ENCODE measurements at regions not wholly inside any gene's neighbourhood (a gene's known extent, or its start where the extent isn't known, plus 50 kb on each side); places are given as distances from the start of the nearest gene placed in this dataset.

GRCh38 chr15:36499412-36500389, 79.7 kb upstream of the CDIN1 start:
- Histone ChIP-seq H3K9me1 (ENCODE audit: insufficient read depth, low read length) (no peaks in the 10 kb centered on the region), H3K4me2 (ENCODE audit: low read depth, low read length) (peak overlapping the region; percentile 20; the same call in 1 of the 2 replicates), H2AK9ac (replicated peaks; ENCODE audit: low read depth, low read length, poor library complexity) (no peak overlapping the region), H3K27me3 (ENCODE audit: control insufficient read depth, insufficient read depth, low read length) (no peaks in the 10 kb centered on the region), H3K9ac (ENCODE audit: low read depth, low read length) (no peak overlapping the region), H2AK5ac (ENCODE audit: low read depth, low read length) (no peak overlapping the region), H4K20me1 (ENCODE audit: insufficient read depth, low read length) (no peaks in the 10 kb centered on the region), H2BK15ac (ENCODE audit: low read depth, low read length) (peak overlapping the region; percentile 16; the same call in 1 of the 3 replicates), H2BK20ac (ENCODE audit: low read depth, low read length) (peak overlapping the region; percentile 83), H3K79me1 (ENCODE audit: low read depth in 1 of 2, low read length in 2 of 2) (no peaks in the 10 kb centered on the region), H3K56ac (ENCODE audit: extremely low read depth, insufficient read depth, low read length) (no peak overlapping the region), H4K8ac (ENCODE audit: low read depth in 2 of 2, low read length in 2 of 2) (peak overlapping the region in 1 of 2 experiments; percentile 85; a peak in 2 of 4 replicates), H3K9me3 (ENCODE audit: control insufficient read depth, insufficient read depth, low read length) (no peaks in the 10 kb centered on the region), H3K27ac (ENCODE audit: insufficient read depth, low read length) (peak overlapping the region; percentile 78), H3K4me3 (ENCODE audit: insufficient read depth, low read depth, low read length) (no peak overlapping the region), H2BK120ac (ENCODE audit: low read depth, low read length) (peak overlapping the region; percentile 85), H3K4ac (ENCODE audit: low read depth, low read length) (peak overlapping the region; percentile 45; the same call in 1 of the 2 replicates), H2AFZ (replicated peaks; ENCODE audit: low read length, poor library complexity) (no peak overlapping the region), H3K23ac (ENCODE audit: low read depth, low read length) (no peak overlapping the region; the same call in 1 of the 2 replicates), H3K4me1 (ENCODE audit: control insufficient read depth, insufficient read depth, low read length) (peaks cover 4% of the 10 kb centered on the region), H2BK5ac (ENCODE audit: low read depth, low read length, poor library complexity, severe bottlenecking) (peak overlapping the region; percentile 77), H4K5ac (ENCODE audit: low read depth, low read length) (peak overlapping the region; percentile 2; the same call in 1 of the 2 replicates), H4K91ac (ENCODE audit: insufficient read depth, low read depth, low read length) (no peak overlapping the region), H3K14ac (replicated peaks; ENCODE audit: low read depth, low read length) (peak overlapping the region; percentile 38; the same call in 1 of the 2 replicates), H3K18ac (ENCODE audit: low read depth, low read length) (peak overlapping the region; percentile 76; the same call in 1 of the 2 replicates), H3K36me3 (ENCODE audit: control insufficient read depth, insufficient read depth, low read length) (no peaks in the 10 kb centered on the region)
- dilution Hi-C loops (cut with HindIII; ENCODE audit: low sequenced_read_pairs, unreplicated experiment) = no loop called here
- 100% methylated on average over 1 of the region's 6 CpGs; no CpG with 5 or more reads in 1 of the 2 experiments for WGBS, 2 experiments (ENCODE audit: extremely low coverage in 2 of 2, insufficient read length in 1 of 2)
- in situ Hi-C loops (cut with MboI; ENCODE audit: low sequenced_read_pairs) = loop anchor here (25.0 kb wide), 3 partner anchors 638 to 1388 kb away; partner anchors contain the start of gene DPH6
- no TSS peak for BruUV-seq (replicated peaks)
- ATAC-seq (ENCODE audit: low read depth) = peak; percentile 61
- POLR2A ChIA-PET (ENCODE audit: unreplicated experiment) = no interaction called here
- peak; percentile 20 for DNase-seq
- CTCF ChIA-PET = interaction anchor here (0.5 to 1.1 kb wide), 2 partner anchors 100 to 181 kb away, joined by 3 to 4 read pairs; no protein-coding TSS in a partner anchor
- no peak for TF ChIP-seq FOS (IDR thresholded peaks at IDR 0.05; ENCODE audit: low read depth, low read length)
- TF ChIP-seq CTCF (conservative IDR thresholded peaks at IDR 0.05; ENCODE audit: low read depth, low read length) = no peak
- no peak for TF ChIP-seq CEBPB (IDR thresholded peaks at IDR 0.05; ENCODE audit: low read depth, low read length)
- no peak for TF ChIP-seq SMC3 (IDR thresholded peaks at IDR 0.05; ENCODE audit: low read depth, low read length)
- TF ChIP-seq USF2 (IDR thresholded peaks at IDR 0.05; ENCODE audit: low read depth, low read length) = no peak
- no peak for TF ChIP-seq MXI1 (IDR thresholded peaks at IDR 0.05; ENCODE audit: borderline replicate concordance, low read depth, low read length)
- no peak for TF ChIP-seq MAFK (IDR thresholded peaks at IDR 0.05; ENCODE audit: low read depth, low read length)
- TF ChIP-seq MAZ (IDR thresholded peaks at IDR 0.05; ENCODE audit: borderline replicate concordance, low read depth, low read length) = no peak
- no peak for TF ChIP-seq BHLHE40 (IDR thresholded peaks at IDR 0.05; ENCODE audit: low read depth, low read length)
- TF ChIP-seq RCOR1 (IDR thresholded peaks at IDR 0.05; ENCODE audit: insufficient replicate concordance, low read length) = no peak
- TF ChIP-seq ELK1 (IDR thresholded peaks at IDR 0.05; ENCODE audit: borderline replicate concordance, low read depth, low read length) = no peak
- no peak for TF ChIP-seq CHD1 (IDR thresholded peaks at IDR 0.05; ENCODE audit: low read depth, low read length)
- intact Hi-C loops (cut with micrococcal nuclease) = loop anchor here (5.0 to 10.0 kb wide), 6 partner anchors 155 to 982 kb away; partner anchors contain the start of gene MEIS2

Measured in IMR-90 (cell line).